Stomach (tissue), 8 donors: ENCODE measurements at regions not wholly inside any gene's neighbourhood (a gene's known extent, or its start where the extent isn't known, plus 50 kb on each side); places are given as distances from the start of the nearest gene placed in this dataset.

Experiments used
- DNase-seq, 2 donors: peaks; one replicate each; pipeline versions ENCODE4 v3.0.0 to v3.0.0-alpha.2; 2013 to 2019
- H3K27ac ChIP-seq, 5 donors: fragments of 200-600 bp in 4 of 5; sonication (generic) in 4 of 5; one replicate each; pipeline ENCODE4 v1.5.1; 2013 to 2019; ENCODE audit warnings: mild to moderate bottlenecking in 1 of 5, moderate library complexity in 1 of 5
- H3K27me3 ChIP-seq, 3 donors: fragments of 200-600 bp; sonication (generic); one replicate each; pipeline ENCODE4 v1.5.1; 2017 to 2019; ENCODE audit warnings: mixed run types in 1 of 3
- H3K36me3 ChIP-seq, 4 donors: fragments of 200-600 bp; sonication (generic); 1 replicate in 3 of 4; 2 replicates in 1 of 4; pipeline ENCODE4 v1.5.1; 2016 to 2019
- H3K4me1 ChIP-seq, 4 donors: fragments of 200-600 bp; sonication (generic); one replicate each; pipeline ENCODE4 v1.5.1; 2016 to 2019
- H3K4me3 ChIP-seq, 4 donors: fragments of 200-600 bp; sonication (generic) in 3 of 4; one replicate each; pipeline ENCODE4 v1.5.1; 2016 to 2019; ENCODE audit warnings: mild to moderate bottlenecking in 1 of 4
- H3K9me3 ChIP-seq, 4 donors: fragments of 200-600 bp; sonication (generic); one replicate each; pipeline ENCODE4 v1.5.1; 2016 to 2019
- CTCF ChIP-seq, 7 experiments: fragments of 450-650 bp in 4 of 7; fragments of 200-600 bp in 3 of 7; sonication (generic) in 3 of 7; IDR thresholded peaks; one replicate each; pipeline ENCODE4 v1.5.1; 2016 to 2019; ENCODE audit warnings: antibody characterized with exemption in 7 of 7, control low read depth in 2 of 7, mild to moderate bottlenecking in 1 of 7
- EP300 ChIP-seq: sonication (generic); formaldehyde crosslinking; IDR thresholded peaks from one replicate; pipeline ENCODE4 v1.6.1; 2017; ENCODE audit warnings: antibody characterized with exemption
- POLR2A ChIP-seq, 4 donors: fragments of 450-650 bp; IDR thresholded peaks; one replicate each; pipeline ENCODE4 v1.6.1; 2016; ENCODE audit warnings: antibody characterized with exemption in 4 of 4, control low read depth in 2 of 4, mild to moderate bottlenecking in 1 of 4, moderate library complexity in 1 of 4
- POLR2AphosphoS5 ChIP-seq, 3 donors: sonication (generic); formaldehyde crosslinking; IDR thresholded peaks; one replicate each; pipeline ENCODE4 v1.6.1; 2016; ENCODE audit warnings: antibody characterized with exemption in 3 of 3
- WGBS, 5 donors: extraction: QIAGEN DNeasy Blood & Tissue Kit in 3 of 5; methylation state at CpG; one replicate each; pipeline versions ENCODE4 v1.1.5 to v1.1.7; 2013 to 2018; 5-methylcytosine and 5-hydroxymethylcytosine counted together
- intact Hi-C: fragments of 100-400 bp; cut with DNase I; formaldehyde crosslinking; loops from one replicate; pipeline ENCODE4 v1.15.1; 2023; ENCODE audit warnings: low total_unique reads
- donor health status: healthy with polysubstance abuse.
- donor health status: Bipolar disorder and iron deficiency.
- donor health status: healthy.

GRCh38 chr11:127816962-127817361, 770.4 kb downstream of the ETS1 start:
- DNase-seq = no peak
- 65 to 88% (median 79%) methylated on average over 2 of the region's 2 CpGs for WGBS, 5 donors

GRCh38 chr11:127815331-127815730, 772.0 kb downstream of the ETS1 start:
- Histone ChIP-seq H3K9me3 (no peaks in the 10 kb centered on the region), H3K27me3 (no peaks in the 10 kb centered on the region), H3K4me3 (no peak overlapping the region), H3K27ac (no peak overlapping the region), H3K36me3 (no peaks in the 10 kb centered on the region), H3K4me1 (no peaks in the 10 kb centered on the region)
- DNase-seq = no peak
- TF ChIP-seq CTCF (IDR thresholded peaks at IDR 0.05) = no peak
- TF ChIP-seq POLR2AphosphoS5 (IDR thresholded peaks at IDR 0.05) = no peak
- no peak for TF ChIP-seq POLR2A (IDR thresholded peaks at IDR 0.05)
- no peak for TF ChIP-seq EP300
- intact Hi-C loops = no loop called here

More at GRCh38 chr11:127816962-127817361, 770.4 kb downstream of the ETS1 start:
- no peaks in the 10 kb centered on the region for H3K4me1 ChIP-seq
- no peaks in the 10 kb centered on the region for H3K27me3 ChIP-seq
- H3K27ac ChIP-seq = no peak overlapping the region
- TF ChIP-seq POLR2A (IDR thresholded peaks at IDR 0.05) (no peak), CTCF (IDR thresholded peaks at IDR 0.05) (no peak), EP300 (no peak), POLR2AphosphoS5 (IDR thresholded peaks at IDR 0.05) (no peak)
- intact Hi-C loops = no loop called here
- no peaks in the 10 kb centered on the region for H3K36me3 ChIP-seq
- no peak overlapping the region for H3K4me3 ChIP-seq
- H3K9me3 ChIP-seq = no peaks in the 10 kb centered on the region

GRCh38 chr11:127806501-127806900, 780.9 kb downstream of the ETS1 start:
- Histone ChIP-seq H3K4me1 (no peaks in the 10 kb centered on the region), H3K36me3 (no peaks in the 10 kb centered on the region), H3K27me3 (no peaks in the 10 kb centered on the region), H3K9me3 (no peaks in the 10 kb centered on the region), H3K4me3 (no peak overlapping the region), H3K27ac (no peak overlapping the region)
- TF ChIP-seq CTCF (IDR thresholded peaks at IDR 0.05) (no peak), EP300 (no peak), POLR2A (IDR thresholded peaks at IDR 0.05) (no peak), POLR2AphosphoS5 (IDR thresholded peaks at IDR 0.05) (no peak)
- no peak for DNase-seq
- WGBS, 5 donors = 24 to 53% (median 41%) methylated on average over 1 of the region's 1 CpG
- intact Hi-C loops = no loop called here

- H3K9me3 ChIP-seq = no peaks in the 10 kb centered on the region
- H3K4me1 ChIP-seq = no peaks in the 10 kb centered on the region
- 42 to 60% (median 53%) methylated on average over 1 of the region's 1 CpG for WGBS, 5 donors
- intact Hi-C loops = no loop called here
- H3K27ac ChIP-seq = no peak overlapping the region
- no peak overlapping the region for H3K4me3 ChIP-seq
- no peak for TF ChIP-seq EP300
- no peak for TF ChIP-seq POLR2A (IDR thresholded peaks at IDR 0.05)
- TF ChIP-seq POLR2AphosphoS5 (IDR thresholded peaks at IDR 0.05) = no peak
- no peak for TF ChIP-seq CTCF (IDR thresholded peaks at IDR 0.05)
- no peaks in the 10 kb centered on the region for H3K27me3 ChIP-seq
- DNase-seq = no peak
- H3K36me3 ChIP-seq = no peaks in the 10 kb centered on the region
Measured at GRCh38 chr11:127805771-127806170, 781.6 kb downstream of the ETS1 start.
